HG03442 (cell line): ENCODE measurements at regions not wholly inside any gene's neighbourhood (a gene's known extent, or its start where the extent isn't known, plus 50 kb on each side); places are given as distances from the start of the nearest gene placed in this dataset.

Experiments used
- ATAC-seq: cut with Tn5 transposase; IDR thresholded peaks from one replicate; pipeline ENCODE4 v1.9.1; 2021; ENCODE audit warnings: mild to moderate bottlenecking, moderate library complexity; ENCODE audit not compliant: unreplicated experiment

GRCh38 chr3:66740260-66740659 is 239.4 kb upstream of the LRIG1 start:
- ATAC-seq = no peak

GRCh38 chr3:66744521-66744920 is 243.7 kb upstream of the LRIG1 start:
- ATAC-seq = no peak

- ATAC-seq = no peak
These were observed 244.2 kb upstream of the LRIG1 start for GRCh38 chr3:66744986-66745385.

- no peak for ATAC-seq
These were observed 246.4 kb upstream of the LRIG1 start for GRCh38 chr3:66747261-66747660.

GRCh38 chr3:66747696-66748095 is 246.9 kb upstream of the LRIG1 start:
- no peak for ATAC-seq

- ATAC-seq = no peak
These were observed 247.5 kb upstream of the LRIG1 start for GRCh38 chr3:66748175-66748876.

GRCh38 chr3:66751842-66752241 is 246.3 kb upstream of the KBTBD8 start:
- ATAC-seq = no peak

GRCh38 chr3:66753670-66754069 is 244.4 kb upstream of the KBTBD8 start:
- ATAC-seq = no peak

- no peak for ATAC-seq
These were observed 243.5 kb upstream of the KBTBD8 start for GRCh38 chr3:66754613-66755012.

GRCh38 chr3:66755924-66756323 is 242.2 kb upstream of the KBTBD8 start:
- no peak for ATAC-seq

- ATAC-seq = no peak
These were observed 241.6 kb upstream of the KBTBD8 start for GRCh38 chr3:66756468-66757036.

- no peak for ATAC-seq
These were observed 236.9 kb upstream of the KBTBD8 start for GRCh38 chr3:66761093-66761780.

- ATAC-seq = no peak
These were observed 235.0 kb upstream of the KBTBD8 start for GRCh38 chr3:66762916-66763693.

- no peak for ATAC-seq
These were observed 220.0 kb upstream of the KBTBD8 start for GRCh38 chr3:66778107-66778506.

GRCh38 chr3:66778777-66779176 is 219.3 kb upstream of the KBTBD8 start:
- ATAC-seq = no peak

GRCh38 chr3:66785191-66785909 is 212.8 kb upstream of the KBTBD8 start:
- no peak for ATAC-seq

- no peak for ATAC-seq
These were observed 208.4 kb upstream of the KBTBD8 start for GRCh38 chr3:66789580-66790237.

GRCh38 chr3:66792086-66792485 is 206.0 kb upstream of the KBTBD8 start:
- ATAC-seq = no peak

- ATAC-seq = no peak
These were observed 202.7 kb upstream of the KBTBD8 start for GRCh38 chr3:66795365-66795764.

GRCh38 chr3:66796343-66796742 is 201.8 kb upstream of the KBTBD8 start:
- no peak for ATAC-seq
